Esophagus (tissue), 2 donors: ENCODE measurements at regions not wholly inside any gene's neighbourhood (a gene's known extent, or its start where the extent isn't known, plus 50 kb on each side); places are given as distances from the start of the nearest gene placed in this dataset.

ENCODE experiments used
- H3K27ac ChIP-seq, 2 donors: one replicate each; pipeline ENCODE4 v1.5.1; 2013; ENCODE audit warnings: low read depth in 2 of 2, mild to moderate bottlenecking in 2 of 2, inconsistent platforms in 1 of 2, low read length in 1 of 2, moderate library complexity in 1 of 2
- H3K27me3 ChIP-seq, 2 donors: one replicate each; pipeline ENCODE4 v1.6.1; 2013; ENCODE audit warnings: low read length in 2 of 2, control low read depth in 1 of 2, mild to moderate bottlenecking in 1 of 2; ENCODE audit not compliant: insufficient read depth in 2 of 2, control insufficient read depth in 1 of 2
- H3K36me3 ChIP-seq, 2 donors: one replicate each; pipeline ENCODE4 v1.6.1; 2013; ENCODE audit warnings: low read length in 1 of 2; ENCODE audit not compliant: control insufficient read depth in 2 of 2, insufficient read depth in 2 of 2
- H3K4me1 ChIP-seq, 2 donors: one replicate each; pipeline ENCODE4 v1.6.1; 2013; ENCODE audit warnings: low read length in 1 of 2; ENCODE audit not compliant: control insufficient read depth in 2 of 2, insufficient read depth in 2 of 2
- H3K4me3 ChIP-seq, 2 donors: one replicate each; pipeline ENCODE4 v1.5.1; 2013; ENCODE audit warnings: low read length in 2 of 2, mild to moderate bottlenecking in 2 of 2, low read depth in 1 of 2, moderate library complexity in 1 of 2
- H3K9me3 ChIP-seq, 2 donors: one replicate each; pipeline ENCODE4 v1.6.1; 2013; ENCODE audit warnings: mild to moderate bottlenecking in 2 of 2, low read depth in 1 of 2, low read length in 1 of 2, moderate library complexity in 1 of 2; ENCODE audit not compliant: control insufficient read depth in 2 of 2, insufficient read depth in 1 of 2
- WGBS, 2 donors: extraction: QIAGEN DNeasy Blood & Tissue Kit; methylation state at CpG; one replicate each; pipeline ENCODE4 v1.1.7; 2013; 5-methylcytosine and 5-hydroxymethylcytosine counted together
- donor health status: healthy with polysubstance abuse.
- donor health status: Bipolar disorder and iron deficiency.

DNA sequence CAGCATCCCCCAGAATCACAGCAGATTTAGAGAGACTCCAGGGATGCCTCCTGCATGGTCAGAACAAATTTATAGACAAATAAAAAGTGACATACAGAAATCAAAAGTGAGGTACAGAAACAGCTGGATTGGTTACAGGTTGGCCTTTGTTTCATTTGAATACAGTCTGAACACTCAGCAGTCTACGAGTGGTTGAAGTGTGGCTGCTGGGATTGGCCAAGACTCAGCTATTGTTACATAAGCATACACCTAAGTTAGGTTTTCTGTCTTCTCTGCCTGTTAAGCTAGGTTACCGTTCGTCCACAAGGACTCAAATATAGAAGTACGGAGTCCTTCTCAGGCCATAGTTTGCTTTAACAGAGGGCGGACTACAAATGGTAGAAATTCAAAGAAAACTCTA, 262.4 kb upstream of the SLC14A2 start:
- Histone ChIP-seq H3K9me3 (no peaks in the 10 kb centered on the region), H3K27me3 (no peaks in the 10 kb centered on the region), H3K27ac (no peak overlapping the region), H3K4me1 (peaks cover 0 to 2% of the 10 kb centered on the region in 2 donors), H3K4me3 (no peak overlapping the region), H3K36me3 (no peaks in the 10 kb centered on the region)
- WGBS, 2 donors: 86% methylated on average over 5 of the region's 5 CpGs

GRCh38 chr18:45353530-45353929, 261.7 kb upstream of the SLC14A2 start:
- H3K9me3 ChIP-seq: no peaks in the 10 kb centered on the region
- WGBS, 2 donors: 33 to 54% methylated on average over 2 of the region's 2 CpGs
- H3K4me3 ChIP-seq: no peak overlapping the region
- H3K36me3 ChIP-seq: no peaks in the 10 kb centered on the region
- peaks cover 0 to 2% of the 10 kb centered on the region in 2 donors for H3K4me1 ChIP-seq
- H3K27me3 ChIP-seq: no peaks in the 10 kb centered on the region
- H3K27ac ChIP-seq: no peak overlapping the region

DNA sequence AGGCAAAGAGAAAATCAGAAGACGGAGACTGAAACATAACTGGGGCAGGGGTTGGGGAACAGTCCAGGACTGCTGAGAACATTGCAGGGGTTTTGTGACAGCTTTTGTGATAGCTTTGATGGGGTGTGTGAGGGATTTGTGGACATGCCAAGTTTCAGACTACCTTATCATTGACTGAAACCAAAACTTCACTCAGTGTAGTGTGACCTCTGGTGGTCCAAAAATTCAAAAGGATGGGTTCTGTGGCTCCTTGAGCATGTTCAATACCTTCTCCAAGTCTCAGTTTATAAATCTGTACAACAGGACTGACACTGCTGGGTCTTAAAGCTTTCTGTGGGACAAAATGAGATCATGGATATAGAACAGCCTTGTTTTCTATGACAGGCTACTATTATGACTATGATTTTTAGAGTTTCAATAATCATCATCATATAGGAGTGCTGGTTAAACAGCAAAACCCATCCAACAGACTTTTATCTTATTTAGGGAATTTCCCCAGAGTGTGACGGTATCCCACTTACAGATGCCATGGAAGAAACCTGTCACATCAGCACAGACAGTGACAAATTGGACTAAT, 259.2 kb upstream of the SLC14A2 start:
- H3K27me3 ChIP-seq: no peaks in the 10 kb centered on the region
- no peaks in the 10 kb centered on the region for H3K36me3 ChIP-seq
- H3K4me1 ChIP-seq: peaks cover 0 to 2% of the 10 kb centered on the region in 2 donors
- 74 to 91% methylated on average over 2 of the region's 2 CpGs for WGBS, 2 donors
- H3K27ac ChIP-seq: no peak overlapping the region
- no peaks in the 10 kb centered on the region for H3K9me3 ChIP-seq
- H3K4me3 ChIP-seq: no peak overlapping the region

GRCh38 chr18:45357686-45358470, 257.4 kb upstream of the SLC14A2 start:
- Histone ChIP-seq H3K4me3 (no peak overlapping the region), H3K36me3 (no peaks in the 10 kb centered on the region), H3K27ac (no peak overlapping the region), H3K9me3 (no peaks in the 10 kb centered on the region), H3K27me3 (no peaks in the 10 kb centered on the region), H3K4me1 (peaks cover 1 to 2% of the 10 kb centered on the region in 2 donors)
- WGBS, 2 donors: 48 to 55% methylated on average over 5 of the region's 5 CpGs

DNA sequence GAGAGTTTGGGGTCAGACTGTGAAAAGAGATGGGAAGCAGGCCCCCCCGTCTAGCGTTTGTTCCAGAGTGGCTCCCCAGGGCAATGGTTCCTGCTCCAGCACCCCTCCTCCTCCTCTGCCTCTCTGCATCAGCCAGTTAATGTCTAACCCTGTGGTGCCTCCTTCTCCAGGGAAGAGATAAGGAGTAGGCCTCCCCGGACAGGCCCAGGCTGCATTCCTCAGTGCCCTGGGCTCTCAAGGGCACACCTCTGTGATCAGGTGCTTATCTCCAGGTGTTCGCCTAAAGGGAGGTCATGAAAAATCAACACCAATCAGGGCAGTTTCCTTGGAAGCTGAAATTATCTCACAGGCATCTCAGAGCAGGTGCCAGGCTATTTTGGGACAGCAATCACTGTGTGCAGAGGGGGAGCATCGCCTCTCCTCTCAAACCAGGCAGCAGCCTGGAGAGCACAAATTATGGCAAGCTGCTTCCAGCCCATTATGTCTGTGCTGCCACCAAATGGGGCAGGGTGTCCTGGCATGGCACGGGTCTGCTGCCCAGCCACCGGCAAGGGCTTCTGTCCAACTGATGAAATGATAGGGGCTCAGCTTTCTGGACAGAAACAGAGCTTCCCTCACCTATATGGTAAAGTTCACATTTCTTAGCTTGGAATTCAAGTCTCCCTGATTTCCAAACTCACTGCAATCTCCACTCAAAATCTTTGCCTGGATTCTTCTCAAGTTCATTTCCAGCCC, 255.8 kb upstream of the SLC14A2 start:
- WGBS, 2 donors: 47 to 67% methylated on average over 7 of the region's 7 CpGs
- no peak overlapping the region for H3K4me3 ChIP-seq
- H3K4me1 ChIP-seq: peaks cover 2% of the 10 kb centered on the region in 2 donors
- no peaks in the 10 kb centered on the region for H3K9me3 ChIP-seq
- no peaks in the 10 kb centered on the region for H3K36me3 ChIP-seq
- H3K27ac ChIP-seq: no peak overlapping the region
- no peaks in the 10 kb centered on the region for H3K27me3 ChIP-seq

DNA sequence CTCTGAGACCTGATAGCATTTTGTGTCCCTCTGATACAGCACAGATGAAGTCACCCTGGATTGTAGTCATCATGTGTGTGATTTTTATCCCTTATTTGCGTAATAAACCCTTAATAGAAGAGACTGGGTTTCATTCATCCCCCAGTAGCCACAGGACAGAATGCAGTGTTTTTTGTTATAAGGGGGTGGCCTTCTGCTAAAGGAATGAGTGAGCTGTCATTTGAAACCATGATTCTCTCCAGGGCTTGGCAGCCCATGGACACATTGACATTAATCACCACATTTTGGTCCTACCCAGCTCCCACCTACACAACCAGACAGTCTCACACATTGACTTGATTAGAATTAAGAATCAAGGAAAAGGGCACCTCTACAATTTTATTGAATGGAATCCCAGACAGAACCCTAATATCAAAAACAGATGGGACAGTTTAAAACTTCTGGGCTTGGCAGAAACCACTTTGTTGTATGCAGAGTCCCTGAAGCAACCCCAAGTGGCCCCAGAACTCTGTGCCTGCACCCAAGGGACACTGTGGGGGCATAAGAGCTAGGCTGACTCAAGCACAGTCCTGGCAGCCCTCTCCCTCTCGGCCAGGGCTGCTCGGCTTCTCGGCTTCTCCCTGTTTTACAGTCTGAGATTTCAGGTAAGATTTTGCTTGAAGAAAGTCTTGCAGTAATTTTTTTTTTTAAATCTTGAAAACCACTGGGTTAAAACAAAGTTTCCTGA, 254.0 kb upstream of the SLC14A2 start:
- Histone ChIP-seq H3K27ac (no peak overlapping the region), H3K27me3 (no peaks in the 10 kb centered on the region), H3K4me3 (no peak overlapping the region), H3K36me3 (no peaks in the 10 kb centered on the region), H3K4me1 (peaks cover 2% of the 10 kb centered on the region in 2 donors), H3K9me3 (no peaks in the 10 kb centered on the region)
- 85 to 88% methylated on average over 4 of the region's 4 CpGs for WGBS, 2 donors

DNA sequence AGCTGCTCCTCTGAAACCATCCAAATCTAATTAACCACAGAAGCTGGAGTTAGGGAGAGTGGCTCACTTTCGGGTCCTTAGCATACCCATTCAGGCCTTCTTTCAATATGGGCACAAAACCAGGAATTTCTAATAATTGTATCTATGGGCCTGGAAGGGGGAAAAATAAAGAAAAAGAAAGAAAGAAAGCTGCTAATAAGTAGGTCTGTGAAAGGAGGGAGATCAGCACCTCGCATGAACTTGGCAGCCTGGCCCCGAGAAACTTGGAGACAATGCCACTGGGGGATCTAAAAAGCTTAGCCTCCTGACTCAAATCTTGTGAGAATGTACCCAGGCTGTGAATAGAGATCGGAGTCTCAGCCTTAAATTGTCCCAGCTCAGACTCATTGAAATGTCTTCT, 252.1 kb upstream of the SLC14A2 start:
- Histone ChIP-seq H3K4me1 (peaks cover 0 to 2% of the 10 kb centered on the region in 2 donors), H3K27me3 (no peaks in the 10 kb centered on the region), H3K4me3 (no peak overlapping the region), H3K36me3 (no peaks in the 10 kb centered on the region), H3K9me3 (no peaks in the 10 kb centered on the region), H3K27ac (no peak overlapping the region)
- WGBS, 2 donors: 80 to 82% methylated on average over 4 of the region's 4 CpGs

DNA sequence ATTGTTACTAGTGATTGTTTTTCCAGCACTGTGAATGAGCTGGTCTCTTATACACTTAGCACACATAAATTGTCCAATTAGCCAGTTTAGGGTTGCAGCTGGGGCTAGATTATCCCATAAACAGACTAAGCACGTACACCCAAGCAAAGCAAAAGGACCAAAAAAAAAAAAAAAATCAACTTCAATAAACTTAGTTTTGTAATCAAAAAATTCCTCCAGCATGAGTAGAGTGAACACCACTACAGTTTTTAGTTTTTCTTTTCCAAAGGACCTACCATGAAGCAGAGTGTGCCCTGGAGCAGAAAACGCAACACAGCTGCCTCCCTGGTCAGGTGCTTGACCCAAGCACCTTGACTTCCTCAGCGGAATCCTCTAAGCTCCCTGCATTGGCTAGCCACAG, 249.4 kb upstream of the SLC14A2 start:
- H3K4me1 ChIP-seq: peaks cover 0 to 2% of the 10 kb centered on the region in 2 donors
- H3K9me3 ChIP-seq: no peaks in the 10 kb centered on the region
- WGBS, 2 donors: 56 to 73% methylated on average over 3 of the region's 3 CpGs
- no peak overlapping the region for H3K4me3 ChIP-seq
- H3K27me3 ChIP-seq: no peaks in the 10 kb centered on the region
- no peaks in the 10 kb centered on the region for H3K36me3 ChIP-seq
- no peak overlapping the region for H3K27ac ChIP-seq

DNA sequence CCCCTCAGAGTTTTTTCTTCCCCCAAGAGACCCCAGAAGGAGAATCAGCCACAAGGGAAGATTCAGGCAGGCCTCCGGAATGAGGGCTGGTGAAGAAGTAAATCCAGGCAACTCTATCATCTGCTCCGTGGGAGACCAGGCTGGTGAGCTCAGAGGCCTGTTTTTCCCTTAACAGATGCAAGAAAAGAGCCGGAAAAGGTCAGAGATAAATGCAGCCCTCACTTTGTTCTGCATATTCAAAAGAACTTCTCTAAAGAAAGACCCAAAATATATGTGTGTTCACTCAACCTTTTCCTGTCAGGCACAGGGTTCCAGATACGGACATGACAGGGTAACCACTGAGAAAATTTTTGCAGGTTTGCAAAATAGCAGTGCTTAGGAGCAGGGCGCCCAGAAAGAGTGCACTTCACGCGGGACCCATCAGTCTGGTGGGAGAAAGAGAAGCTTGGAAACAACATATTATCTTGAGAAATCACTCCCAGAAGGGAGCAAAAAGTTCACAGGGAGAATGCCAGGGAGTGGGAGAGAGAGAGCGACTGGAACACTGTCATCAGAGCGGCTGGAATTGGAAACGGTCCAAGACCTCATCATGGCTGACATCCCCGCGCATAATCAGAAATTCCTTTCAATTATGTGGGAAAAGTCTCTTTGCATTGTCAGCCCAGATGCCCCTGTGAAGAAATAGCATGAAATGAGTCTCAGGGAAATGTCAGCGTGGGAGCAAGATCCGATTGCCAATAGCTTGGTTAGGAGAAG, 244.8 kb upstream of the SLC14A2 start:
- 68 to 73% methylated on average over 14 of the region's 14 CpGs for WGBS, 2 donors
- H3K4me3 ChIP-seq: no peak overlapping the region
- no peaks in the 10 kb centered on the region for H3K36me3 ChIP-seq
- H3K9me3 ChIP-seq: no peaks in the 10 kb centered on the region
- no peaks in the 10 kb centered on the region for H3K27me3 ChIP-seq
- no peaks in the 10 kb centered on the region for H3K4me1 ChIP-seq
- H3K27ac ChIP-seq: no peak overlapping the region
